Fibroblast of pulmonary artery (primary cell): ENCODE measurements at regions not wholly inside any gene's neighbourhood (a gene's known extent, or its start where the extent isn't known, plus 50 kb on each side); places are given as distances from the start of the nearest gene placed in this dataset.

Experiments used
- DNase-seq: peaks from one replicate; pipeline ENCODE4 v3.0.0-alpha.2; 2010; ENCODE audit warnings: low read depth
- H3K4me3 ChIP-seq: replicated peaks from 2 replicates; pipeline ENCODE4 v1.5.1; 2011; ENCODE audit warnings: low read depth, mild to moderate bottlenecking, control low read depth, low read length, moderate library complexity
- CTCF ChIP-seq: IDR thresholded peaks from 2 replicates; pipeline ENCODE4 v1.5.1; 2011; ENCODE audit warnings: mild to moderate bottlenecking, control low read depth, low read length, inconsistent platforms; ENCODE audit errors: missing control alignments

DNA sequence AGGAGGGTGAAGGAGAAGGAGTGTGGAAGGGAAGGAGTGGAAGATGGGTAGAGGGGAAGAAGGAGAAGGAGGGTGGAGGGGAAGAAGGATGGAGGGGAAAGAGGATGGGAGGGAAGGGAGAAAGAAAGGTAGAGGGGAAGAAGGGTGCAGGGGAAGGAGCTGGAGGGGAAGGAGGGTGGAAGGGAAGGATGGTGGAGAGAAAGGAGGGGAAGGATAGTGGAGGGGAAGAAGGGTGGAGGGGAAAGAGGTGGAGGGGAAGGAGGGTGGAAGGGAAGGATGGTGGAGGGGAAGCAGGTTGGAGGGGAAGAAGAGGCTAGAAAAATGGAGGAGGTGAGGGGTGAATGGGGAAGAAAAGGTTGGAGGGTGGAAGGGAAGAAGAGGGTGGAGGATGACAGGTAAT lies 927.9 kb downstream of the UQCRFS1 start:
- no peak overlapping the region for H3K4me3 ChIP-seq
- no peak for TF ChIP-seq CTCF
- DNase-seq: no peak

DNA sequence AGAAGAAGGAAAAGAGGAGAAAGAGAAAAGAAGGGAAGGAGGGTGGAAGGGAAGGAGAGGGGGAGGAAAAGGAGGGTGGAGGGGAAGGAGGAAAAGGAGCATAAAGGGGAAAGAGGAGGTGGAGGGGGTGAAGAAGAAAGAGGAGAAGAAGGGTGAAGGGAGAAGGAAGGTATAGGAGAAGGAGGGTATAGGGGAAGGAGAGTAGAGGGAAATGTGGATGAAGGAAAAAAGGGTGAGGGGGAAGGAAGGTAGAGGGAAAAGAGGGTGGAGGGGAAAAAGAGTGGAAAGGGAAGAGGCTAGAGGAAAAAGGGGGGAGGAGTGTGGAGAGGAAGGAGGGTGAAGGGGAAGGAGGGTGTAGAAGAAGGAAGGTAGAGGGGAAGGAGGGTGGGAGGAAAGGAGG lies 928.6 kb downstream of the UQCRFS1 start:
- DNase-seq: no peak
- no peak for TF ChIP-seq CTCF
- no peak overlapping the region for H3K4me3 ChIP-seq

- DNase-seq: no peak
- no peak for TF ChIP-seq CTCF
- H3K4me3 ChIP-seq: no peak overlapping the region
Observed at GRCh38 chr19:28283592-28283991, 929.4 kb downstream of the UQCRFS1 start.

DNA sequence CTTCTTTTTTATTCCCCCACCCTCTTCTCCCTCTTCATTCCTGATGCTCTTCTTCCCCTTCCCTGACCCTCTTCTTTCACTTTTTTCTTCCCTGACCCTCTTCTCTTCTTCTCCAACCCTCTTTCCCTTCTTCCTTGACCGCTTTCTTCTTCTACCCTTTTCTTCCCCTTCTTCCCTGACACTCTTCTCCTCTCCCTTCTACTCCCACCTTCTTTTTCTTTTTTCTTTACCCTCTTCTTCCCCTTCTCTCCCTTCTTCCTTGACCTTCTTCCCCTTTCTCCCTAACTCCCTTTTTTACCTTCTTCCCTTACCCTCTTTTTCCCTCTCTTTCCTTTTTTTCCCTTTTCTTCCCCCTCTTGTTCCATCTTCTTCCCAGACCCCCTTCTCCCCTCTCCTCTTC lies 931.3 kb downstream of the UQCRFS1 start:
- H3K4me3 ChIP-seq: no peak overlapping the region
- TF ChIP-seq CTCF: no peak
- DNase-seq: no peak

GRCh38 chr19:28264556-28264955 lies 948.4 kb downstream of the UQCRFS1 start:
- DNase-seq: no peak
- TF ChIP-seq CTCF: no peak

DNA sequence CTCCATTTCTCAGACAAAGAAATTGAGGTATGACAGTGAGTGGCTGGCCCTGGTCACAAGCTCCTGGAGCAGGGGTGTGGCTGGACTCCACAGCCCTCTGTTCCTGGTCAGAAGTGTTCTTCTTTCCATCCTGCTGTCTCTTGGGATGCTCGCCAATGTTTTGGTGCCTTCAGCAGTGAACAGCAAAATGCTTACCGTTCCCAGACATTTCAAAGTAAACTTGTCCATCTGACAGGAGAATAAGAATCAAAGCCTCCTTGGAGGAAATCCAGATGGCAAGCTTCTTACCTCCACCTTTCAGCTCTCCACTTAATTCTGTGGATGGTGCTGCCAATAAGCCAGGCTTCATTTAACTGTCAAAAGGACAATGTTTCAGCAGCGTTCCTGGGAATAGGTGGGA lies 954.1 kb downstream of the UQCRFS1 start:
- TF ChIP-seq CTCF: no peak
- DNase-seq: no peak
- H3K4me3 ChIP-seq: no peak overlapping the region

More at GRCh38 chr19:28264556-28264955, 948.4 kb downstream of the UQCRFS1 start:
- no peak overlapping the region for H3K4me3 ChIP-seq

DNA sequence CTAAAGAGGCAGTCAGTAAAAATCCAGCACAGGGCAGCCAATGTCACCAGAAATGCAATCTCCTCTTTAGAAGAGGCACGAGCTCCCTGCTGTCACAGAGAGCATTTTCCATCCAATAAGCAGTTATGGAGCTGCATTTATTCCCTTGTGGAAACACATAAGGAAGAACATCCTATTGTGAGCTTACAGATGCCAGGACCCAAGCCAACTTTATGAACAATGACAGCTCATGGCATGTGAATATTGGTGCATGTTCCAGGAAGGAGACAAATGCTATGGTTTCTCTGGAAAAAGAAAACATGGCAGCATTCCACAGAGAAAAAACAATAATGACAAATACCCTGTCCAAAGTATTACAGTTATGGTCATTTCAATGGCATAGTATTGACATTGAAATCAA lies 955.6 kb downstream of the UQCRFS1 start:
- DNase-seq: peak; percentile 2
- H3K4me3 ChIP-seq: no peak overlapping the region
- no peak for TF ChIP-seq CTCF
